Testis (tissue), 2 donors: ENCODE measurements at regions not wholly inside any gene's neighbourhood (a gene's known extent, or its start where the extent isn't known, plus 50 kb on each side); places are given as distances from the start of the nearest gene placed in this dataset.

Source experiments
- CTCF ChIP-seq, 3 experiments: fragments of 450-650 bp in 2 of 3; fragments of 200-600 bp in 1 of 3; sonication (generic) in 1 of 3; IDR thresholded peaks; one replicate each; pipeline ENCODE4 v1.5.1; 2016 to 2019; ENCODE audit warnings: antibody characterized with exemption in 3 of 3, mild to moderate bottlenecking in 2 of 3, moderate library complexity in 1 of 3
- POLR2A ChIP-seq: fragments of 450-650 bp; IDR thresholded peaks from one replicate; pipeline ENCODE4 v1.6.1; 2017; ENCODE audit warnings: antibody characterized with exemption, mild to moderate bottlenecking, moderate library complexity

GRCh38 chr1:50278410-50278809 is 144.8 kb downstream of the DMRTA2 start:
- no peak for TF ChIP-seq CTCF (IDR thresholded peaks at IDR 0.05)
- no peak for TF ChIP-seq POLR2A
